COLO668 (cell line): ENCODE measurements at regions not wholly inside any gene's neighbourhood (a gene's known extent, or its start where the extent isn't known, plus 50 kb on each side); places are given as distances from the start of the nearest gene placed in this dataset.

Source experiments
- DNase-seq: peaks from one replicate; lab custom pipeline; 2025; ENCODE audit not compliant: unreplicated experiment; lab: John Stamatoyannopoulos, UW

DNA sequence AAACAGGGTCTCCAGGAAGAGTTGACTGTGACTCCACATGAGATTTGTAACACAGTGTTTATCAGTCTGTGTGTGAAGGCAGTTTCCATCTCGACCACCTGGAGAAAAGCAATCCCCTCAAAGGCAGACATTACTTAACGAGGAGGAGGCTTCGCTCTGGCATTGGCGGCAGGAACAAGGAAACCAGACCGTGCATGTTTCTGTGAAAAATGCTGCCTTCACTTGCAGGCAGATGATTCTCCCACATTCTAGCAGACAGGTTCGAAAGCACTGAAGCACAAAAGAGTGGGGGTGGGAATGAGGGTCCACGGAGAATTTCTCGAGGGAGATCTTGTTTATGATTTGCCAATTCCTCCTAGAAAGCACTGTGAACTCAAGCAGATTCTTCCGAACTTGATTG lies 414.0 kb downstream of the SLC4A3 start:
- no peak for DNase-seq

DNA sequence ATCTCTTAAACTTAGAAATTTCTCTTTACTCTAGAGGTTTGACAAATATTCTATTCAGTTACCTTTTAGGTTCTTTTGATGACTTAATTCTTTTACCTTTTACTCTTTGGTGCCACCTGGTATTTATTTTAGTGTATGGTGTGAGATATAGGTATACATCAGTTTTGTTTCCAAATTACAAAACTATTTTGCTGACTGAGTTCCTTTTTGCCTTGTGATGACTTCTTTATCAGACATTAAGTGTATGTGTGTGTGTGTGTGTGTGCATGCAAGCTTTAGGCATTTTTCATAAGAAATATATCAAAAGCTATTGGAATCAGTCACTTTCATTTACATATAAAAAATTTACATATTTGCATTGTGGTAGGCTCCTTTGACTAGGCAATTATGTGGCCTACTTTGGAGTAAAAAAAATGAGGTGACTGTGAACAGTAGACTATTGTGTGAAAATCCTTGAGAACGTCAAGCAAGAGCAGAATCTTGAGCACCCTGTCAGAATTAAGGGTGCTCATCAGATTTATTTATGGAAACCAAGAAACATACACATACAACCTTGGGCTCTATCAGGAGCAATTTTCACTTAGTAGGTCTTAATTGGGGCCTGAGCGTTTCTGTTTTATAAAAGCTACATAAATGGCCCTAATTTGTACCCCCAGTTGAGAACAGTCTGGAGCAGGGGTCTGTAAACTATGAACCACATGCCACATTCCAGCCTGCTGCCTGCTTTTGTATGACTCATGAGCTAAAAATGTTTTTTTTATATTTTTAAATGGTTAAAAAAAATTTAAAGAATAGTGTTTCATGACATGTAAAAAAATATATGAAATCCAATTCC lies 415.9 kb downstream of the SLC4A3 start:
- no peak for DNase-seq

DNA sequence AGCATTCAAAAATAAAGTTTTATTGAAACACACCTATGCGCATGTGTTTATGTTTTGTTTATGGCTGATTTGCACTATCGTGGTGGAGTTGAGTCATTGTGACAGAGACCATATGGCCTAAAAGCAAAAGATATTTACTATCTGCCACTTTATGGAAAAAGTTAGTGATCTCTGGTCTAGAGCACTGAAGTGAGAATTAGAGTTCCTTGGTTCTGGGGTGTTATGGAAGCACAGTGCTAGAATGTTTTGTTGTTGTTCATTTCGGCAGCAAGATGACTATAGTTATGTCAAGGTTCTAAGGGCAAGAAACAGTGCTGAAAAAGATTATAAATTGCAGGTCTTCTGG lies 416.5 kb downstream of the SLC4A3 start:
- no peak for DNase-seq

DNA sequence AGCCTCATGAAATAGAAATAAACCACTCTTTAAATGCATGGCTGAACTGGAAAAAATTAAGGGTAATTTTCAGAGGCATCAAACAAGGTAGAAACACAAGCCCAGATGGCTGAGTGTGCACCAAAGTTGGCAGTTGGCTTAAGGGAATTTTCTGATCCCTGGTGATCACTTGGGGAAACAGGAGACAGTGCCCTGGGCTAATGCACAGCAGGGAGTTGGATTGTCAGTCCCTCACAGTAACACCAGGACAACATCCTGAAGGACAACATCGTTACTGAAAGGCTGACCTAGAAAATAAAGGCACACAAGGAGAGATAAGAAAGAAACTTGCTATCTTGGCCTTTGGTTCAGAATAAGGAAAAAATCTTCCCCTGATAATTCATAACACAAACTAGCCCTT lies 417.0 kb downstream of the SLC4A3 start:
- DNase-seq = no peak

DNA sequence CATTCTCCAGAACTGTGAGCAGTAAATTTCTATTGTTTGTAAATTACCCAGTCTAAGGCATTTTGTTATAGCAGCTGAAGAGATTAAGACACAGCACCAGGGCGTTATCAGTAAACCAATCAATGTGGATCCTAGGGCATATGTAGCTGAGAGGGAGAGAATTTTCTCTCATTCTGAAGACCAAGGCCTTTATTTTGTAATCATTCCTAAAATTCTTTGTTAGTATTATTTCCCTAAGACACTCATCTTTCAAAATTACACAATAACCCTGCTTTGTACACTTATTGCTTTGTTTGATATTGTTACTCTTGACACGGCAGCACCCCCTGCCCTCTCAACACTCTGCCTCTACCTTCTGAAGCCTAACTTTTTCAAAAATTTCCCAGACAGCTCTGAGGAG lies 419.1 kb downstream of the SLC4A3 start:
- DNase-seq = no peak

DNA sequence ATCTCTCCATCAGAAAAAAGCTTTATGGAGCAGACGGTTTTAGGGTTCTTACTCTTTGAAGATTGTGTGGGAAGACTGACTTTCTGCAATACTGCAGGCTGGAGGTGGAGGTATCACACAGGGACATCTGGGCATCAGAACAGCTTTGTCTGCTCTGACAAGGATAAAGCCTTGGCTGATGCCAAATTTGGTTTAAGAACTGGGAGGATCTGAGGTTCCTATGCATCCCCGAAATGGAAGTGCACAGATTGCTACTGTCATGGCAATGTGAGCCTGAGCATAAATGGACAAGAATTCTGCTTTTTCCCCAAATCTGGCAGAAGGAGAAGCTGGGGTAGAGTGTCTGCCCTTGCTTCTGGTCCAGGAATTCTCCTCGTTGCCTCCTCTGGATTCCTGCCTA lies 424.3 kb downstream of the SLC4A3 start:
- no peak for DNase-seq

DNA sequence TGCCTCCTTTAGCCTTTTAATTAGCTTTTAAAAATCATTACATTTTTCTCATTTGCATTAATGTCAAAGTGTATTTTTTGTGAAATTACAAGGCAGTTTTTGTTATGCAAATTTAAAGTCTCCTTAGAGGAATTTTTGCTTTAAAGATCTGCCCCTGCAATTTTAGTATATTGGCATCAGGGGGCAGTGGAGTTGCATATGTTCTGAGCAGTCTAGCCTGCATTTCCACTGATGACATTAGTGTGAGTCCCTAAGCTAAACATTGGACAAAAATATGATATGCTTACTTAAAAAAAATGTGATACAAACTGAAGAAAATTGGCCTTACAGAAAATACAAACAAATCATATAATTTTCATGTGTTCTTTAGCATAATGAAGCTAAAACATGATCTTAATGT lies 426.5 kb downstream of the SLC4A3 start:
- no peak for DNase-seq

DNA sequence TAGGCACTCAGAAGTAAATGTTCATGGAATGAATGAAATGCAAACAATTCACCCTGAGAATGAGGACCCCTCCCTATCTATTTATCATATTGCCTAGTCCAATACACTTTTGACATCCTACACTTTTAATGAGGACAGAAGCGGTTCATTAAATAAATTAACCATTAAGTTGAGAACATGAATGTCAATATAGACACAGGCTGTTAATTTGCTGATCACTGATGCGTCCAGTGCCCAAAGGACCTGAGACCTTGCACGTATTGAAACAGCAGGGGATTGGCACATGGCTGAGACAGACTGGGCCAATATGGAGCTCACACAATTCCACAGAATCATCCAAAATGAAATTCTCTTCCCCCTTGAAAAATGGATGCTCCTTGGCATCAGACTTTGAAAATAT lies 430.0 kb downstream of the SLC4A3 start:
- DNase-seq = peak; percentile 24

DNA sequence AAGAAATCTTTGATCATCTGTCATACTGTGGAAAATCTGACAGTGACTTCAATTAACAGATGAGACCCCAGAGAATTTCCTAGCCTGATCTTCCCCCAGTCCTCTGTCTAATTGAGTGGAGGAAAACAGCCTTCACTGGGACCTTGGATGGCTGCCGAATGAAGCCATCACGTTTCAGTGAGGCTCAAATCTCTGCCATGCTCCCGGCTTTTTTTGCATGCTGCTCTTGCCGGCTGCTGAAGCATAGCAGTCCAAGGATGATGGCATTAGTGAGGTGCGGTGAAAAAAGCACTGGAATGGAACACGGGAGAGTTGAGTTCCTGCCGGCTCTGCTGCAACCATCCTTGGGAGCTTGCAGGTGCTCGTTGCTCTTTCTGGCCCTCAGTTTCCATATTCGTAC lies 430.5 kb downstream of the SLC4A3 start:
- no peak for DNase-seq

DNA sequence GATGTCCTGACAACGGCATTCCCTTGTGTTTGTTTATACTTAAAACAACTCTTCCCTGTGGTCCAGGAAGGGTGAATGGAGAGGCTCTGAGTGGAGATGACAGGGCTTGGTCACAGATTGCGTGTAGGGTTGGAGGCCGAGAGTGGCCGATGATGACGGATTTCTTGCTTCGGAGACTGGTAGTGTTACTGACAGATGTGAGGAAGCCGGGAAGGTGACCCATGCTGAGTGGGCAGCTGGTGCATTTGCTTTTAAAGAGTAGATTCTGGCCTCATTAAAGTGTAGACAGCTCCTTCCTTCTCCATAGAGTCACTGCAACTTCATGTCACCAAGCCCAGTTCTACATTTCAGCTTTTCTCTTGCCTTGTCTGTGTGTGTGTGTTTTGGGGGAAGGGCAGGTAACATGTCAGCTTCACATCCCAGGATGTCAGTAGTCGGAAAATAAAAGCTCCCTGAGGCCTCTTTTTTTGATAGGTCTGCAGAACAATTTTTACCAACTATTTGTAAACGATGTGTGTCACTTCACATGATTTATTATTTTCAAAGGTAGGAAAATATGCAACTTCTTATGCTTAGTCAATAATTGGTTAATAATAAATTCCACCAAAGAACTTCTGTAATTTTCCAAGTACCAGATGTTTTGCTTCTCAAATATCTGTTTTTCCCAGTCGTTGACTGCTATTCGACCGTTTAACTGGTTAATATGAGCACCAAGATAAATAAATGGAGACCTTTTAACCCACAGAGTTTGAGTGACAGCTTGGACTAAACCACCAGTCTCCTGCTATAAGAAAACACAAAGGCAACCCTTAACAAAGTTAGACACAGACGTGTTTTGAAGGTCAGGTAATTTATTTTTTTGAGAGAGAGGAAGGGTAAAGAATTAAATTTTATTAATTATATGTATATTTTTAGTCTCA lies 436.9 kb downstream of the SLC4A3 start:
- no peak for DNase-seq

DNA sequence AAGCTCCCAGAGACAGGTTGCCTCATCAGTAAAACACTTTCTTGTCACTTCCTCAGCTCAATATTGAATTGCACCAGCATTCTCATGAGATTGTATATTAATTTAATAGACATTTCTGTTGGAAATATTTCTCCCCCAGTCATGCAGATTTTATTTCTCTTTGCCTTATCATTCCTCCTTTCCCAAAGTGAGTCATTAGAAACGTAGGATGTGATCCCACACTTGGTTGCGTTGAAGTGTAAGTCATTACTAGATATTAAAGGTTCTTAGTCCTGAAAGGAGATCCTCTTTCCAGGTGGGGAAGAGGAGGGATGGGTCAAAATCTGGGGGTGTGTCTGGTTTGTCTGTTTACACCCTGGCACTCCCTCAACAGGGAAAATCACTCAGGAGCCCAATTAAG lies 438.2 kb downstream of the SLC4A3 start:
- DNase-seq = no peak

DNA sequence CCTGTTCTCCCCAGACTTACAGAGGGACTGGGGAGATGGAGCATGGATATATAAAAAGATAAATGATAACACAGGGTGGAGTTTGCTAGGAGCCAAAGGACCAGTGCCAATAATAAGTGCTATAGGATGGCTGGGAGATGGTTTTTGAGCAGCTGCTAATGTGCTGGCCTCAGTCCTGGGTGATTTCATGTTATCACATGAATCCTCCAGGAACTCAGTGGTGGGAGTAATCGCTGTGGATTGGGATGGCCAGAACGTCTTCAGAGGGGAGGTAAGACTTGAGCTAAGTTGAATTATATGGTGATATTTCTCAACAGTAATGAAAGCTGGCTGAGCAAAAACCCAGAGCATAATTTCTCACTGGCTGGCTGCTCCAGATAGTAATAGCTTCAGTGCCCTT lies 441.4 kb downstream of the SLC4A3 start:
- DNase-seq = no peak

DNA sequence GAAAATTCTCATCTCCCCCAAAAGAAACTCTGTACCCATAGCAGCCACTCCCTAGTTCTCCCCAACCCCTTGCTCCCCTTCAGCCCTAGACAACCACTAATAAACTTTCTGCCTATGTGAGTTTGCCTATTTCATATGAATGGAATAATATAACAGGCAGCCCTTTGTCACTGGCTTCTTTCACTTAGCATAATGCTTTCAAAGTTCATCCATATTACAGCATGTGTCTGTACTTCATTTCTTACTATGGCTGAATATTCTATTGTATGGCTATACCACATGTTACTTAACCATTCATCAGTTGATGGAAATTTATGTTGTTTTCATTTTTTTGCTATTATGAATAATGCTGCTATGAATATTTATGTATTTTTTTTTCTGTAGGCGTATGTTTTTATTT lies 442.9 kb downstream of the SLC4A3 start:
- no peak for DNase-seq

DNA sequence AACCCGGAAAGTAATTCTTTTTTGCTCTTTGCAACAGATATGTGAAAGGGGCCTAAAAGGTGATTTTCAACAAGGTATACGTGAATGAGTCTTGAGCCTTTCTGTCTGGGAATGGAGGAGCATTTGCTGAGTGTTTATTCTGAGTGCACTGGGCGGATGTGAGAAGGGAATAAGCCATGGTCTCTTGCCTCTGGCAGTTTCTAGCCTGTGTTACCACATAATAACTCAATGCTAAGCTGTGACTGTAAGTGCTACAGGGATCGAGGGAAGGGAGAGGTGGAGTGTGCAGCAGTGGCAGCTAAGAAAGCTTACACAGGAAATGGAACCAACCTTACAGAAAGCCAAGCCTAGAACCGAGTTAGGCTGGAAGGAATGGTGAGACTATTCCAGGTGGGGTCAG lies 444.3 kb downstream of the SLC4A3 start:
- no peak for DNase-seq

DNA sequence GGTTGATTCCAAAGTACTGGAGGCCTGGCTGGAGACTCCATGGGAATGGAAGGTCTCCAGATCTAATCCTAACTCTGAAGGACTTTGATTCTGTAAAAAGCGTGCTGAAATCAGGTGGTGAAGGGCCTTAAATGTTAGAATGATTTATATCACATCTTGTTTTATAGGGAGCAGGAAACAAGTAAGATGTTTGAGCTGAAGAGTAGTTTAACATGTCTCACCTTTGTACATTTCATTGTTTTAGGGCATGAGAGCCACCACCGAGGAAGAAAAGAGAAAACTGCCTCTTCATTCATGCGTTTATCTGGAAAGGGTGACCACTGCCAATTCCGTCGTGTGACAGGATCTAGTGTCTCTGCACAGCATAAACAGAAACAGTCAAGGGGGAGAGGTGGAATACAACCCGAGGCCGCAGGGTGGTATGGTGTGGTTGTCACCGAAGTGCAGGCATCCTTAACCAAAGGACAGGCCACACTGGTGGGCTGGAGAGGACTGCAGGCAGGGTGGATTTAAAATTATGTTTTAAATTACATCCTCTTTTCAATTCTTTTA lies 445.3 kb downstream of the SLC4A3 start:
- DNase-seq = no peak

DNA sequence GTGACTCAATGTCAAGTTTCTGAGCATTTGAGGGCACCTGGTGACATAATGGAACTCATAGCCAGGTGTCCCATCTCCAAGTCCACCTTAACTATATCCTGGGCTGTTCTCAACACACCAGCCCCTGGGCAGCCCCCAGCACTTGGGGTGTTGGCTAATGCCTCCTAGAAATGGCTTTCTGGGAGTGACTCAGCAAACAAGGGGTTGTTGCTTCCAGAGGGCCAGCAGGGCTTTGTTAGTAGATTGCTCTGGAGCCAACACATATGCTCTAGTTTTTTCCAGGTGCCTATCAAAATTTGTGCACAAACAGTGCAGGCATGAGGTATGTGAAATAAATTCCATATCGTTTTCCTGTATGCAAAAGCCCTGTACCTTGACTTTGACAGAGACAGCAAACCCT lies 448.4 kb downstream of the SLC4A3 start:
- no peak for DNase-seq

DNA sequence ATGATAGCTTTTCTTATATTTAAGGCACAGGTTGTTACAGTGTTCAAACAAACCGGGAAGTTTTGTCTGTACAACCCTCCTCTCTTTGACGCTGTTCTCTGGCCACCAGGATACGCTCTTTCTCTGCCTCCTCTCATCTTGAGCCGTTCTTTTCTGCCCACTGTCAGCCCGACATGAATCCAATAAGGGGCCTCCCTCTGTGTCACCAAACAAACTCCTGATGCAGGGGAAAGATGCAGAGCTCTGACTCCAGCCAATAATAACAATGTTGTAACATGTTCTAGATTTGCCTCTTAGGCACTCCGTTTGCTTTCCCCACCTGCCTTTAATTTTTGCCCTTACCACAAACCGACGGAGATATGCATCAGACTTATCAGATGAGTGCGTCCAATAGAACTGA lies 449.3 kb downstream of the SLC4A3 start:
- DNase-seq = no peak

DNA sequence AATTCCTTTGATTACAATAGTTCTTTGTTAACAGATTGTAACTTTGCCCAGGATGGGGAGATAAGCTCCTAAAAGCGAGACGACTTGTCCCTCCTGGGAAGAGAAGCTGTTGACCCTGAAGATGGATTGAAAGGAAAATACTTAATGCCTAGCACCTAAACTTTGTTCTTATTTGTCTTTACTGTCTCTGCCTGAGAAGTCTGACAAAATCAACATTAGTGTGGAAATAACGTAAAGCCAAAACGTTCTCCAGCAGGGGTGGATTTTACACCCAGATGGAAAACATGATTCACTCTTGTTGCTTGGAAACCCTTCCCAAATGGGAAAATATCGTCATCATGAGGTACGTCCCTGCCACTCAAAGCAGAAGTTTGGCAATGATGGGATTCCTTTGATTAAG lies 450.1 kb downstream of the SLC4A3 start:
- no peak for DNase-seq

DNA sequence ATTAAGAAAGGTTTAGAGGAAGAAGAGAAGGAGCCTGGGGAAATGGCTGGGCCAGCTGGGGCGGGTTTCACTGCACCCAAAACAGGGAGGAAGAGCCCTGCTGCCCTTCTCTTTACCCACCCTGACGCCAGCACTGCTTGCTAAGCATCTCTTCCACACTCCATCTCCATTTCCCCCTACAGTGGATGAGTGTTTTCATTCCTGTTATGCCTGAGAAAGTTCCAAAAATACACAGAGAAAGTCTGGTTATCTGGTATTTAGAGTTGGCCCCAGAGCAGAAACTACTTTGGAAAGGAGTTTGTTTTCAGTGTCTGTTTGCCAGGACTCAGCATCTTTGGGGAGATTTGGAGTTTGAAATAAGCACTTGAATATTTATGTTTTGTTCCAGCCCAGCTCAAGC lies 451.0 kb downstream of the SLC4A3 start:
- DNase-seq = no peak

DNA sequence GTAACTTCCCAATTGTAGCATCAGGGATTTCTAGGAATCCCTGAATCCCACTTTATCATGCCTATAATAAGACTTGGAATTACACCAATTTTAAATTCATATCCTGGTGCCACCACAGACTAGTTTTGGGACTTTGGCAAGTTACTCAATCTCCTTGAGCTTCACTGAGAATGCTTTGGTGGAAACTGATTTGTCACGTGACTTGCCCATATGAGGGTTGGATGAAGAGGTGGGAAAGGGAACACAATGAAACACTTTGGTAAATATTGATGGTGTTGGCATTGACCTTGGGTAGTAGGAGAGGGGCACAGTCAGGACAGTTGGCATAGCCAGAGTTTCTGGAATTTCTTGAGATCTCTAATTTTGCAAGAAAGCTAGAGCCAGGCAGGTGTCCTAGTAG lies 452.2 kb downstream of the SLC4A3 start:
- DNase-seq = no peak

DNA sequence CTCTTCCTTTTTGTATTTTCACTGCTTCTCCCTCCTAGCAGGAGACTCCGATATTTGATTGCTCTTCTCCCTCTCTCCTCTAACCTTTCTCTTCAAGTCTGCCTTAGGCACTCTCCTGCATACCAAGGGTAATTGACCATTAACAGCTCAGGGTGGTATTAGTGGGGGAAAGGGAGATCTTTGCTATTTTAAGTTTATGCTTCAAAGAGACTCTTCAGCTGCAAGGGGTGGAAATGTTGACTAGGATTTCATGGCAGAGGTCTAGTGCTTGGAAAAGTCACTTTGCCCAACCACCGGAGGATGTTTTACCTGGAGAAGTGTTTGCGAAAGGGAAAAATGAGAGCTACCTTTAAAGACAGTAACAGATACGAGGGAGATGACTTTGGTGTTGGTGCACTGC lies 453.7 kb downstream of the SLC4A3 start:
- no peak for DNase-seq

DNA sequence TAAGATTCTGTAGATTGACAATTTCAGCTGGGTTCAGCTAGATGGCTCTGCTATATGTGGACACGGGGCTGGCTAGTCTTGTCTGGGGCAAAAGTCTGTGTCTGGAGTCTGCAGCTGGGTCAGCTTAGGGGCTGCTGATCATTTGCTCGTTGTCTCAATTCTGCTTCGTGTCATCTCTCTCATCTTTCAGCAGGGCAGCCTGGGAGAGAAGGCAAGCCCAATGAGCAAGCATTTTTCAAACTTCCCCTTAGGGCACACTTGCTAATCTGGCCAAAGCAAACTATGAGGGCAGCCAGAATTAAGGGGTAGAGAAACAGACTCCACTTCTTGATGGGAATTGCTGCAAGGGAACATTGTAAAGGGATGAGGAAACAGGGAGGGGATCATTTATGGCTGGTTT lies 462.6 kb downstream of the SLC4A3 start:
- no peak for DNase-seq
